ENCODE measurements at regions not wholly inside any gene's neighbourhood (a gene's known extent, or its start where the extent isn't known, plus 50 kb on each side); places are given as distances from the start of the nearest gene placed in this dataset.
"Not testable (repeated sequence)": the region's sequence is repeated elsewhere in the genome, so short reads cannot be mapped to it uniquely, and the experiment has no call there.

GRCh38 chr12:8282181-8282580, 54.8 kb upstream of the FAM90A1 start:
- H3K36me3 Mint-ChIP-seq; intact Hi-C loops (cut with micrococcal nuclease); H3K27ac ChIP-seq (ENCODE audit: low read depth, low read length); H3K9me3 Mint-ChIP-seq; H3K9me3 ChIP-seq (ENCODE audit: control insufficient read depth in 1 of 2, low read length in 2 of 2); H3K27ac Mint-ChIP-seq; DNase-seq; H3K27me3 ChIP-seq (ENCODE audit: insufficient read depth, low read length); H3K4me1 Mint-ChIP-seq; H3K4me3 Mint-ChIP-seq; POLR2A ChIA-PET (ENCODE audit: partially characterized antibody); H3K4me3 ChIP-seq (ENCODE audit: low read length in 2 of 2); H3K36me3 ChIP-seq (ENCODE audit: insufficient read depth, low read length); H3K4me1 ChIP-seq (ENCODE audit: insufficient read depth, low read length): not testable (repeated sequence)
- peaks cover 8 to 12% of the 10 kb centered on the region in 2 donors for H3K27me3 Mint-ChIP-seq
- CTCF ChIA-PET (ENCODE audit: partially characterized antibody): interaction anchor here (0.9 kb wide), 1 partner anchor 52 kb away, joined by 3 read pairs; no protein-coding TSS in a partner anchor

DNA sequence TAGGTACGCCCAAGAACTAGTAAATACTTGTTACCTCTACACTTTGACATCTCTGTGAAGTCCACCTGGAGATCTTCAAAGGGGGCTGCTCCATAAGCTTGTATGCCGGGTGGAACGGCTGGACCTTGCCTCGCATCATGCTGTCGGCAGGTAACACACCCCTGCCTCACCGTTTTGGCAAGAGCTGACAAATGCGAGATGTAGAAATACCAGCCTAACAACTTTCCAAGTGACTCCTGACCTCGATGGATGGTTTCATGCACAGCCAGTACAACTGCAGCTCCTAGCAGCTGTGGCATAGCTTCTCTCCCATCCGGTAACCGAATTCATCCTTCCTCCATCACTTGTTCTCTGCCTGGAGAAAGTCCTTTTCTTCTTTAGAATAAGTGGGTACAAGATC, 58.3 kb upstream of the FAM90A1 start:
- H3K36me3 Mint-ChIP-seq; H3K27ac Mint-ChIP-seq; H3K27me3 Mint-ChIP-seq; intact Hi-C loops (cut with micrococcal nuclease); H3K4me3 ChIP-seq (ENCODE audit: low read length in 2 of 2); H3K27ac ChIP-seq (ENCODE audit: low read depth, low read length); POLR2A ChIA-PET (ENCODE audit: partially characterized antibody); CTCF ChIA-PET (ENCODE audit: partially characterized antibody); H3K9me3 ChIP-seq (ENCODE audit: control insufficient read depth in 1 of 2, low read length in 2 of 2); H3K27me3 ChIP-seq (ENCODE audit: insufficient read depth, low read length); H3K4me1 ChIP-seq (ENCODE audit: insufficient read depth, low read length); H3K9me3 Mint-ChIP-seq; H3K36me3 ChIP-seq (ENCODE audit: insufficient read depth, low read length); H3K4me3 Mint-ChIP-seq; H3K4me1 Mint-ChIP-seq; DNase-seq: not testable (repeated sequence)

- not testable (repeated sequence) for H3K4me1 Mint-ChIP-seq
Observed at GRCh38 chr12:8291764-8292163, 64.3 kb upstream of the FAM90A1 start.

DNA sequence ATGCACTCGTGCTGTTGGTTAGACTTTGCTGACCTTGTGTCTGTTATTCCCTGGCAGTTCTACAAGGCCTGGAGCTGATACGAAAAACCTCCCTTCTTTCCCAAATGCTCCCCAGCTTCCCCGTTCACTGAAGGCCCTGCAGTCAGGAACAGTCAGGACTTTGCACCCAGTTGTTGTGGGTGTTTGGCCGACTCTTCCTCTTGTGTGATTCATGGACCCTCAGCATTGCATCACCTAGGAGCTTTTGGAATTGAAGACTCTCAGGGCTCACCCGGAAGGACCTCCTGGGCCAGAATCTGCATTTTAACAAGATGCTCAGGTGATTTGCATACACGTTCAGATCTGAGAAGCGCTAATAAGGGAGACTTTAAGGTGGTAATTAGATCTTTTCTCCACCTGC, 67.2 kb upstream of the FAM90A1 start:
- H3K9me3 Mint-ChIP-seq; H3K27ac ChIP-seq (ENCODE audit: low read depth, low read length); H3K4me3 ChIP-seq (ENCODE audit: low read length in 2 of 2); H3K27me3 ChIP-seq (ENCODE audit: insufficient read depth, low read length); H3K4me1 Mint-ChIP-seq; H3K27me3 Mint-ChIP-seq; intact Hi-C loops (cut with micrococcal nuclease); H3K36me3 ChIP-seq (ENCODE audit: insufficient read depth, low read length); POLR2A ChIA-PET (ENCODE audit: partially characterized antibody); H3K27ac Mint-ChIP-seq; H3K4me1 ChIP-seq (ENCODE audit: insufficient read depth, low read length); H3K36me3 Mint-ChIP-seq; DNase-seq; CTCF ChIA-PET (ENCODE audit: partially characterized antibody); H3K9me3 ChIP-seq (ENCODE audit: control insufficient read depth in 1 of 2, low read length in 2 of 2); H3K4me3 Mint-ChIP-seq: not testable (repeated sequence)

More at GRCh38 chr12:8291764-8292163, 64.3 kb upstream of the FAM90A1 start:
- H3K27ac Mint-ChIP-seq; intact Hi-C loops (cut with micrococcal nuclease); H3K27me3 Mint-ChIP-seq; H3K27me3 ChIP-seq (ENCODE audit: insufficient read depth, low read length); H3K36me3 Mint-ChIP-seq; POLR2A ChIA-PET (ENCODE audit: partially characterized antibody); DNase-seq; H3K4me3 ChIP-seq (ENCODE audit: low read length in 2 of 2); H3K9me3 Mint-ChIP-seq; H3K9me3 ChIP-seq (ENCODE audit: control insufficient read depth in 1 of 2, low read length in 2 of 2); H3K4me3 Mint-ChIP-seq; H3K27ac ChIP-seq (ENCODE audit: low read depth, low read length); H3K4me1 ChIP-seq (ENCODE audit: insufficient read depth, low read length); H3K36me3 ChIP-seq (ENCODE audit: insufficient read depth, low read length); CTCF ChIA-PET (ENCODE audit: partially characterized antibody): not testable (repeated sequence)

DNA sequence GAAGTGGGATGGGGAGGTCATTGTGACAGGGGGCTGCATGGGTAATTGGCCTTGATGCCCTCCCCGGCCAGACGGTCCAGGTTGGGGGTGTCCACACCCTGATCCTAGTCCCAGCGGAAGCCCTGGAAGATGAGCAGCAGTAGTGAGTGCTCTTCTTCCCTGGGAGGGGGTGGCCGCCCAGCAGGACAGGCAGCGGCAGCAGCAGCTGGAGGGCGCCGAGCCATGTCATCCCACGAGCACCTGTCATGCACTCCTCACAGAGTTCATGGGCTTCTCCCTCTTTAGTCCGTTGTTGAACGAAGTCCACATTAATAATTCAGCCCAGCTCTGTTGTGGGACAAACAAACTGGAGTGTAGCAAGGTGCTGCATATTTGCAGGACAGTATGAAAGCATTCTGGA, 81.2 kb upstream of the FAM90A1 start:
- H3K36me3 Mint-ChIP-seq; DNase-seq; H3K4me3 Mint-ChIP-seq; H3K4me1 Mint-ChIP-seq; H3K27ac ChIP-seq (ENCODE audit: low read depth, low read length); H3K9me3 ChIP-seq (ENCODE audit: control insufficient read depth in 1 of 2, low read length in 2 of 2); H3K27ac Mint-ChIP-seq; CTCF ChIA-PET (ENCODE audit: partially characterized antibody); H3K36me3 ChIP-seq (ENCODE audit: insufficient read depth, low read length); POLR2A ChIA-PET (ENCODE audit: partially characterized antibody); H3K4me1 ChIP-seq (ENCODE audit: insufficient read depth, low read length); H3K27me3 ChIP-seq (ENCODE audit: insufficient read depth, low read length); H3K27me3 Mint-ChIP-seq; H3K9me3 Mint-ChIP-seq; H3K4me3 ChIP-seq (ENCODE audit: low read length in 2 of 2); intact Hi-C loops (cut with micrococcal nuclease): not testable (repeated sequence)

DNA sequence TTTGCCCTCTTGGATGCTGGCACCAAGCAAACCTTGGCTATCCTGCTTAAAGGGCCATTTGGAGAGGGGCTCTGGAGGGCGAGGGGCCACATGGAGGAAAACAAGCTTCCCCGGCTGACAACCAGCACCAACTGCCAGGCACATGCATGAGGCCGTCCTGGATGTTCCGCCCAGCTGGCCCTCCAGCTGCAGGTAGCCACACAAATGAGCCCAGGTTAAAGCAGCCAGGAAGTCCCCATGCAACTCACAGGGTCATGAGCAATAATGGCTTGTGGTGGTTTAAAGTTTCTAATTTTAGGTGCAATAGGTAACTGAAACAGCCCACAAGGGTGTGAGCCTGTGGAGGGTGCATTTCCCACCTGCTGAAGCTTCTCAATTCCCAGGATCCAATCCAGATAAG, 88.6 kb upstream of the FAM90A1 start:
- H3K4me3 ChIP-seq (ENCODE audit: low read length in 2 of 2); H3K36me3 ChIP-seq (ENCODE audit: insufficient read depth, low read length); H3K9me3 ChIP-seq (ENCODE audit: control insufficient read depth in 1 of 2, low read length in 2 of 2); H3K27ac Mint-ChIP-seq; H3K27me3 Mint-ChIP-seq; H3K9me3 Mint-ChIP-seq; DNase-seq; intact Hi-C loops (cut with micrococcal nuclease); CTCF ChIA-PET (ENCODE audit: partially characterized antibody); H3K27ac ChIP-seq (ENCODE audit: low read depth, low read length); POLR2A ChIA-PET (ENCODE audit: partially characterized antibody); H3K36me3 Mint-ChIP-seq; H3K27me3 ChIP-seq (ENCODE audit: insufficient read depth, low read length); H3K4me3 Mint-ChIP-seq: not testable (repeated sequence)
- H3K4me1 ChIP-seq (ENCODE audit: insufficient read depth, low read length): peaks cover 16% of the 10 kb centered on the region
- peaks cover 20 to 25% (median 24%) of the 10 kb centered on the region in 4 donors for H3K4me1 Mint-ChIP-seq

GRCh38 chr12:8317675-8318074, 90.3 kb upstream of the FAM90A1 start:
- CTCF ChIA-PET (ENCODE audit: partially characterized antibody); intact Hi-C loops (cut with micrococcal nuclease); H3K4me3 Mint-ChIP-seq; H3K27me3 Mint-ChIP-seq; H3K36me3 Mint-ChIP-seq; H3K4me3 ChIP-seq (ENCODE audit: low read length in 2 of 2); H3K36me3 ChIP-seq (ENCODE audit: insufficient read depth, low read length); DNase-seq; H3K9me3 Mint-ChIP-seq; POLR2A ChIA-PET (ENCODE audit: partially characterized antibody); H3K27me3 ChIP-seq (ENCODE audit: insufficient read depth, low read length); H3K9me3 ChIP-seq (ENCODE audit: control insufficient read depth in 1 of 2, low read length in 2 of 2); H3K27ac ChIP-seq (ENCODE audit: low read depth, low read length): not testable (repeated sequence)
- H3K4me1 ChIP-seq (ENCODE audit: insufficient read depth, low read length): peaks cover 17% of the 10 kb centered on the region
- Mint-ChIP-seq H3K27ac (peak overlapping the region in 3 of 7 donors; percentile 36 to 85 (median 59)), H3K4me1 (peaks cover 20 to 26% (median 23%) of the 10 kb centered on the region in 4 donors)

- H3K36me3 Mint-ChIP-seq; CTCF ChIA-PET (ENCODE audit: partially characterized antibody); H3K27me3 Mint-ChIP-seq; H3K9me3 ChIP-seq (ENCODE audit: control insufficient read depth in 1 of 2, low read length in 2 of 2); intact Hi-C loops (cut with micrococcal nuclease); H3K9me3 Mint-ChIP-seq; POLR2A ChIA-PET (ENCODE audit: partially characterized antibody); H3K27me3 ChIP-seq (ENCODE audit: insufficient read depth, low read length); H3K36me3 ChIP-seq (ENCODE audit: insufficient read depth, low read length): not testable (repeated sequence)
- peak overlapping the region; percentile 55 for H3K27ac ChIP-seq (ENCODE audit: low read depth, low read length)
- H3K4me1 ChIP-seq (ENCODE audit: insufficient read depth, low read length): peaks cover 17% of the 10 kb centered on the region
- Mint-ChIP-seq H3K4me3 (peak overlapping the region; percentile 80 to 89 (median 84)), H3K4me1 (peaks cover 20 to 26% (median 22%) of the 10 kb centered on the region in 4 donors), H3K27ac (peak overlapping the region; percentile 87 to 99 (median 98))
- peak overlapping the region in 1 of 2 donors; percentile 48 for H3K4me3 ChIP-seq (ENCODE audit: low read length in 2 of 2)
- DNase-seq: peak; percentile 72 to 84 (median 73)
Observed at GRCh38 chr12:8320251-8320730, 92.9 kb upstream of the FAM90A1 start.
